ENCODE measurements at regions not wholly inside any gene's neighbourhood (a gene's known extent, or its start where the extent isn't known, plus 50 kb on each side); places are given as distances from the start of the nearest gene placed in this dataset.

GRCh38 chr11:50394017-50394416 lies 361.3 kb downstream of the OR4C45 start:
- H3K9ac ChIP-seq (ENCODE audit: low read depth, low read length) = no peak overlapping the region
- no peak overlapping the region for H3K4me3 ChIP-seq (ENCODE audit: low read depth in 1 of 2, low read length in 2 of 2)
- no peaks in the 10 kb centered on the region for H3K36me3 ChIP-seq (ENCODE audit: insufficient read depth, low read length)
- peaks cover 71% of the 10 kb centered on the region for H3K9me3 ChIP-seq (ENCODE audit: insufficient read depth, low read length, severe bottlenecking)
- H3K27me3 ChIP-seq (ENCODE audit: insufficient read depth, low read length, poor library complexity) = no peaks in the 10 kb centered on the region
- ATAC-seq (ENCODE audit: insufficient read depth, low read depth) = no peak
- no peaks in the 10 kb centered on the region for H4K20me1 ChIP-seq (ENCODE audit: insufficient read depth, low read length)
- no peak overlapping the region for H3K4me2 ChIP-seq (ENCODE audit: insufficient read depth, low read length)
- no peak overlapping the region for H2AFZ ChIP-seq (ENCODE audit: low read depth, low read length)
- no peaks in the 10 kb centered on the region for H3K4me1 ChIP-seq (ENCODE audit: insufficient read depth, low read length)
- no peak for TF ChIP-seq EZH2 (IDR thresholded peaks at IDR 0.05; ENCODE audit: borderline replicate concordance, low read depth, low read length, severe bottlenecking)
- TF ChIP-seq, protein P1, sequence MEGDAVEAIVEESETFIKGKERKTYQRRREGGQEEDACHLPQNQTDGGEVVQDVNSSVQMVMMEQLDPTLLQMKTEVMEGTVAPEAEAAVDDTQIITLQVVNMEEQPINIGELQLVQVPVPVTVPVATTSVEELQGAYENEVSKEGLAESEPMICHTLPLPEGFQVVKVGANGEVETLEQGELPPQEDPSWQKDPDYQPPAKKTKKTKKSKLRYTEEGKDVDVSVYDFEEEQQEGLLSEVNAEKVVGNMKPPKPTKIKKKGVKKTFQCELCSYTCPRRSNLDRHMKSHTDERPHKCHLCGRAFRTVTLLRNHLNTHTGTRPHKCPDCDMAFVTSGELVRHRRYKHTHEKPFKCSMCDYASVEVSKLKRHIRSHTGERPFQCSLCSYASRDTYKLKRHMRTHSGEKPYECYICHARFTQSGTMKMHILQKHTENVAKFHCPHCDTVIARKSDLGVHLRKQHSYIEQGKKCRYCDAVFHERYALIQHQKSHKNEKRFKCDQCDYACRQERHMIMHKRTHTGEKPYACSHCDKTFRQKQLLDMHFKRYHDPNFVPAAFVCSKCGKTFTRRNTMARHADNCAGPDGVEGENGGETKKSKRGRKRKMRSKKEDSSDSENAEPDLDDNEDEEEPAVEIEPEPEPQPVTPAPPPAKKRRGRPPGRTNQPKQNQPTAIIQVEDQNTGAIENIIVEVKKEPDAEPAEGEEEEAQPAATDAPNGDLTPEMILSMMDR (IDR thresholded peaks at IDR 0.05; ENCODE audit: borderline replicate concordance, extremely low read depth, low read length, poor library complexity, severe bottlenecking) = no peak
- no peak for DNase-seq
- no peaks in the 10 kb centered on the region for H3K79me2 ChIP-seq (ENCODE audit: insufficient read depth, low read length)
- H3K27ac ChIP-seq (ENCODE audit: low read length) = no peak overlapping the region

- Histone ChIP-seq H3K4me1 (ENCODE audit: insufficient read depth, low read length) (no peaks in the 10 kb centered on the region), H4K20me1 (ENCODE audit: insufficient read depth, low read length) (no peaks in the 10 kb centered on the region), H3K4me2 (ENCODE audit: insufficient read depth, low read length) (no peak overlapping the region), H3K9ac (ENCODE audit: low read depth, low read length) (no peak overlapping the region), H3K36me3 (ENCODE audit: insufficient read depth, low read length) (no peaks in the 10 kb centered on the region), H2AFZ (ENCODE audit: low read depth, low read length) (no peak overlapping the region), H3K4me3 (ENCODE audit: low read depth in 1 of 2, low read length in 2 of 2) (no peak overlapping the region), H3K79me2 (ENCODE audit: insufficient read depth, low read length) (no peaks in the 10 kb centered on the region), H3K27ac (ENCODE audit: low read length) (no peak overlapping the region), H3K27me3 (ENCODE audit: insufficient read depth, low read length, poor library complexity) (no peaks in the 10 kb centered on the region), H3K9me3 (ENCODE audit: insufficient read depth, low read length, severe bottlenecking) (peaks cover 17% of the 10 kb centered on the region)
- ATAC-seq (ENCODE audit: insufficient read depth, low read depth) = no peak
- no peak for TF ChIP-seq EZH2 (IDR thresholded peaks at IDR 0.05; ENCODE audit: borderline replicate concordance, low read depth, low read length, severe bottlenecking)
- TF ChIP-seq, protein P1 (IDR thresholded peaks at IDR 0.05; ENCODE audit: borderline replicate concordance, extremely low read depth, low read length, poor library complexity, severe bottlenecking) = no peak
- no peak for DNase-seq
Observed at GRCh38 chr11:50412832-50413231, 380.2 kb downstream of the OR4C45 start.

DNA sequence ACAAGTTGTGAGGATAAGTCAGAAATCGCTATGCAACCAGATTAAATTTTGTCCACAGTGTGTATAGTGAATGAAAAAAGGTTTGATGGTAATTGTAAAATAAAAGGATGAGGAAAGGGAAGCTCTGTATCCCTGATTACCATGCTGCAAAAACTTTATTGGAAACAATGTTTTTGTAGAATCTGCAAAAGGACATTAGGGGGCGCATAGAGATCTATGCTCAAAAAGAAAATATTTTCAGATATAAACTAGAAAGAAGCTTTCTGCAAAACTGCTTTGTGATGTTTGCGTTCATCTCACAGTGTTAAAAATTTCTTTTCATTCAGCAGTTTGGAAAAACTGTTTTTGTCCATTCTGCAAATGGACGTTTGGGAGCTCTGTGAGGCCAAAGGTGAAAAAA lies 390.5 kb downstream of the OR4C45 start:
- no peaks in the 10 kb centered on the region for H3K36me3 ChIP-seq (ENCODE audit: insufficient read depth, low read length)
- H4K20me1 ChIP-seq (ENCODE audit: insufficient read depth, low read length) = no peaks in the 10 kb centered on the region
- DNase-seq (no peak), ATAC-seq (ENCODE audit: insufficient read depth, low read depth) (no peak)
- no peak overlapping the region for H3K4me2 ChIP-seq (ENCODE audit: insufficient read depth, low read length)
- H3K27ac ChIP-seq (ENCODE audit: low read length) = no peak overlapping the region
- no peaks in the 10 kb centered on the region for H3K27me3 ChIP-seq (ENCODE audit: insufficient read depth, low read length, poor library complexity)
- H2AFZ ChIP-seq (ENCODE audit: low read depth, low read length) = no peak overlapping the region
- no peaks in the 10 kb centered on the region for H3K4me1 ChIP-seq (ENCODE audit: insufficient read depth, low read length)
- TF ChIP-seq, protein P1 (IDR thresholded peaks at IDR 0.05; ENCODE audit: borderline replicate concordance, extremely low read depth, low read length, poor library complexity, severe bottlenecking) = no peak
- TF ChIP-seq EZH2 (IDR thresholded peaks at IDR 0.05; ENCODE audit: borderline replicate concordance, low read depth, low read length, severe bottlenecking) = no peak
- no peaks in the 10 kb centered on the region for H3K9me3 ChIP-seq (ENCODE audit: insufficient read depth, low read length, severe bottlenecking)
- H3K9ac ChIP-seq (ENCODE audit: low read depth, low read length) = no peak overlapping the region
- no peaks in the 10 kb centered on the region for H3K79me2 ChIP-seq (ENCODE audit: insufficient read depth, low read length)
- no peak overlapping the region for H3K4me3 ChIP-seq (ENCODE audit: low read depth in 1 of 2, low read length in 2 of 2)

Data from DND-41 (cell line).